ENCODE measurements at regions not wholly inside any gene's neighbourhood (a gene's known extent, or its start where the extent isn't known, plus 50 kb on each side); places are given as distances from the start of the nearest gene placed in this dataset.

DNA sequence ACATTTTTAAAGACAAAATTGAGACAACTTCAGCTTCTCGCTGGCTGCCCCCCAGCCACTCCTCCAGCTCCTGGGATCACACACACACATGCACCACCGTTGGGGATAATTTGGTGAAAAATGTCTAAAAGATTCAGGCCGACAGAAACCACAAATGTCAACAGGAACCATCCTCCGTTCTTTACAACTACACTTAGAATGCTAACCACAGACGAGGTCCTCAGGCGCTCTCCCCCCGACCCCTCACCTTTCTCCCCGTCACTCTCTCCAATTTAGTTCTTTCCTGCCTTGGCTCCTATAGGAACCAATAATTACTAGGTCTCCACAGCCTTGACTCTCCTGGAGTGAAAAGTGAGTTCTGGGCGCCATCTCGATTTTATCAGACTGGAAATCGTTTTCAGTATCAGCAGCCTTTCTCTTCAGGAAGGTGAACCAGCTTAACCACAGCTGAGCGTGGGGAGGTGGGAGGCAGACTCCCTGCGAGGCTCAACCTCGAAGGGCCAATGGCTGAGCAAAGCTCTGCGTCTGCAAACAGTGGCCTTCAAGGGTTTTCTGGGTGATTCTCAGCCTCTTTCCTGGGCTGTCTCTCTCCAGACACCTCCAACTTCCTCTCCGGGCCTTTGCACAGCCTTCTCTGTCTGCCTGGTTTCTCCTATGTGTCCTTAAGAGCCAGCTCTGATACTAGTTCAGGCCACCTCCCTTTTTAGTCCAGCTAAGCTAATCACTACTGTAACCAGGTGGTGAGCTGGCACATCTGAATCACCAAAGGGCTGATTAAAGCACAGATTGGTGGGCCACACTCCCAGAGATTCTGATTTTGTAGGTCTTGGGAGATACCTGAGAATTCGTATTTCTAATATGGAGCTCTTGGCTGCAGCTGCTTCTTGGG is 115.7 kb upstream of the COPS8 start (continued):
- TF ChIP-seq, protein P1, sequence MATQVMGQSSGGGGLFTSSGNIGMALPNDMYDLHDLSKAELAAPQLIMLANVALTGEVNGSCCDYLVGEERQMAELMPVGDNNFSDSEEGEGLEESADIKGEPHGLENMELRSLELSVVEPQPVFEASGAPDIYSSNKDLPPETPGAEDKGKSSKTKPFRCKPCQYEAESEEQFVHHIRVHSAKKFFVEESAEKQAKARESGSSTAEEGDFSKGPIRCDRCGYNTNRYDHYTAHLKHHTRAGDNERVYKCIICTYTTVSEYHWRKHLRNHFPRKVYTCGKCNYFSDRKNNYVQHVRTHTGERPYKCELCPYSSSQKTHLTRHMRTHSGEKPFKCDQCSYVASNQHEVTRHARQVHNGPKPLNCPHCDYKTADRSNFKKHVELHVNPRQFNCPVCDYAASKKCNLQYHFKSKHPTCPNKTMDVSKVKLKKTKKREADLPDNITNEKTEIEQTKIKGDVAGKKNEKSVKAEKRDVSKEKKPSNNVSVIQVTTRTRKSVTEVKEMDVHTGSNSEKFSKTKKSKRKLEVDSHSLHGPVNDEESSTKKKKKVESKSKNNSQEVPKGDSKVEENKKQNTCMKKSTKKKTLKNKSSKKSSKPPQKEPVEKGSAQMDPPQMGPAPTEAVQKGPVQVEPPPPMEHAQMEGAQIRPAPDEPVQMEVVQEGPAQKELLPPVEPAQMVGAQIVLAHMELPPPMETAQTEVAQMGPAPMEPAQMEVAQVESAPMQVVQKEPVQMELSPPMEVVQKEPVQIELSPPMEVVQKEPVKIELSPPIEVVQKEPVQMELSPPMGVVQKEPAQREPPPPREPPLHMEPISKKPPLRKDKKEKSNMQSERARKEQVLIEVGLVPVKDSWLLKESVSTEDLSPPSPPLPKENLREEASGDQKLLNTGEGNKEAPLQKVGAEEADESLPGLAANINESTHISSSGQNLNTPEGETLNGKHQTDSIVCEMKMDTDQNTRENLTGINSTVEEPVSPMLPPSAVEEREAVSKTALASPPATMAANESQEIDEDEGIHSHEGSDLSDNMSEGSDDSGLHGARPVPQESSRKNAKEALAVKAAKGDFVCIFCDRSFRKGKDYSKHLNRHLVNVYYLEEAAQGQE (IDR thresholded peaks at IDR 0.05; ENCODE audit: low read depth, low read length): no peak
- TF ChIP-seq TAF1 (IDR thresholded peaks at IDR 0.05; ENCODE audit: borderline replicate concordance, low read depth, low read length) (no peak), MEF2A (IDR thresholded peaks at IDR 0.05; ENCODE audit: borderline replicate concordance, low read depth) (no peak), JUND (IDR thresholded peaks at IDR 0.05) (no peak)

DNA sequence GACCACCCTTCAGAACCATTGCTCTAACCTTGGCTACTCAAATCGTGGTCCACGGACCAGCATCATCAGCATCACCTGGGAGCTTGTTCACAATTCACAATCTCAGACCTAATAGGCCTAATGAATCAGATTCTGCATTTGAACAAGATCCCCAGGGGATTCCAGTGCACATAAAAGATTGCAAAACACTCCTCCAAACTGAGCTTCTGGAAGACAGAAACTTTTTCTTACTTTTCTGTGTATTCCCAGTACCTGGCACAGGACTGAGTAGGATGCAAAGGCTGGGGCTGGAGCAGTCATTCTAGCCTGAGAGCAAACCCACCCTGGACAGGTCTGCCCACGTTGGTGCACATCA is 115.1 kb upstream of the COPS8 start:
- Histone ChIP-seq H3K4me1 (ENCODE audit: control insufficient read depth in 1 of 2, insufficient read depth in 2 of 2, low read depth in 1 of 2, low read length in 1 of 2) (no peaks in the 10 kb centered on the region), H3K4me2 (no peak overlapping the region), H3K27ac (ENCODE audit: low read depth in 2 of 2, low read length in 1 of 2) (no peak overlapping the region), H3K9me3 (no peaks in the 10 kb centered on the region), H3K36me3 (replicated peaks in 1 of 2; ENCODE audit: control insufficient read depth in 1 of 2, insufficient read depth in 2 of 2, low read length in 1 of 2) (no peaks in the 10 kb centered on the region), H3K4me3 (ENCODE audit: low read depth in 2 of 2, low read length in 1 of 2) (no peak overlapping the region), H2AFZ (ENCODE audit: low read depth) (no peak overlapping the region), H3K9ac (no peak overlapping the region), H3F3A (replicated peaks; ENCODE audit: insufficient read depth) (no peaks in the 10 kb centered on the region), H3K27me3 (ENCODE audit: insufficient read depth) (no peaks in the 10 kb centered on the region; the same call in 1 of the 2 replicates), H3K79me2 (ENCODE audit: insufficient read depth) (no peaks in the 10 kb centered on the region), H3K9me2 (no peaks in the 10 kb centered on the region), H4K20me1 (ENCODE audit: insufficient read depth) (no peaks in the 10 kb centered on the region)
- TF ChIP-seq EP300 (IDR thresholded peaks at IDR 0.05; ENCODE audit: borderline replicate concordance in 1 of 2, low read depth in 1 of 2, low read length in 1 of 2) (no peak), EZH2phosphoT487 (IDR thresholded peaks at IDR 0.05; ENCODE audit: borderline replicate concordance, low read depth) (no peak), RCOR1 (IDR thresholded peaks at IDR 0.05; ENCODE audit: low read length) (no peak), SIN3A (IDR thresholded peaks at IDR 0.05; ENCODE audit: borderline replicate concordance, low read depth, low read length) (no peak)
- 26% methylated on average over 3 of the region's 3 CpGs for WGBS (ENCODE audit: low lambda C conversion rate)
- CTCF ChIA-PET: interaction anchor here (0.7 to 1.1 kb wide), 2 partner anchors 25 to 39 kb away, joined by 3 read pairs; no protein-coding TSS in a partner anchor
- POLR2A ChIA-PET: no interaction called here
- DNase-seq: no peak

DNA sequence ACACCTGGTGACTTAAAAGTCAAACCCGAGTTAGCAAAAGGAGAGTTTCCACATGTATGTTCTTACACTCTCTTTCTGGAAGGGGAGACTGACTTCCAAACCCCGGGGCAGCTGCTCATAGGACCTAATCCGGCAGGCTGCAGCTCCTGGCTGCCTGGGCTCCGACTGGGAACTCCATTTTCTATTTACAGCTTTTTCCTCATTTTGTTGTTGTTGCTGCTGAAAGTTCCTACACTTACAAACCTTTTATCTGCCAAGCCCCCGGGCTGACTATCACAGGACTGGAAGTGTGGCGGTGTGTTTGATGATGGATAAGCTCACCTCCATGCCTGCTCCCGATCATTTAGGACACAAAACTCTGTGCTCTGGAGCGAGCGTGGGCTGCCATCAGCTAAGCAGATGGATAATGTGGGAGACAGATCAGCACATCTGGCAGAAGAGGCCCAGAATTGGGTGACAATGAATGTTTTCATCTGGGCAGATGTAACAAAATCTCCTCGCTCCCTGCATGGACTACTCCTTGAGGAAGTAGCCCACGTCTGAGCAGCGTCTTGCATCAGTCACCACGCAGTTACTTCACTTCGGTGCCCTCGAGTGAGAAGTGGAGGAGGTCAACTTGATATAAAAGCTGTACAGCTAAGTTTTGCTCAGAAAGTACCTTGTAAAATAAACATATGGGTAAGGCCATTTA is 114.4 kb upstream of the COPS8 start:
- no peaks in the 10 kb centered on the region for H4K20me1 ChIP-seq (ENCODE audit: insufficient read depth)
- ChIA-PET POLR2A (no interaction called here), CTCF (interaction anchor here (1.1 kb wide), 1 partner anchor 24 kb away, joined by 3 read pairs; no protein-coding TSS in a partner anchor)
- no peak overlapping the region for H3K4me2 ChIP-seq
- H3K9ac ChIP-seq: no peak overlapping the region
- H3K27me3 ChIP-seq (ENCODE audit: insufficient read depth): no peaks in the 10 kb centered on the region; the same call in 1 of the 2 replicates
- H3K27ac ChIP-seq (ENCODE audit: low read depth in 2 of 2, low read length in 1 of 2): no peak overlapping the region
- WGBS (ENCODE audit: low lambda C conversion rate): 40% methylated on average over 15 of the region's 15 CpGs
- no peaks in the 10 kb centered on the region for H3K79me2 ChIP-seq (ENCODE audit: insufficient read depth)
- no peak overlapping the region for H3K4me3 ChIP-seq (ENCODE audit: low read depth in 2 of 2, low read length in 1 of 2)
- H2AFZ ChIP-seq (ENCODE audit: low read depth): no peak overlapping the region
- no peaks in the 10 kb centered on the region for H3F3A ChIP-seq (replicated peaks; ENCODE audit: insufficient read depth)
- H3K9me3 ChIP-seq: no peaks in the 10 kb centered on the region
- TF ChIP-seq, protein P2, sequence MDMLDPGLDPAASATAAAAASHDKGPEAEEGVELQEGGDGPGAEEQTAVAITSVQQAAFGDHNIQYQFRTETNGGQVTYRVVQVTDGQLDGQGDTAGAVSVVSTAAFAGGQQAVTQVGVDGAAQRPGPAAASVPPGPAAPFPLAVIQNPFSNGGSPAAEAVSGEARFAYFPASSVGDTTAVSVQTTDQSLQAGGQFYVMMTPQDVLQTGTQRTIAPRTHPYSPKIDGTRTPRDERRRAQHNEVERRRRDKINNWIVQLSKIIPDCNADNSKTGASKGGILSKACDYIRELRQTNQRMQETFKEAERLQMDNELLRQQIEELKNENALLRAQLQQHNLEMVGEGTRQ (IDR thresholded peaks at IDR 0.05; ENCODE audit: borderline replicate concordance, low read depth, low read length): no peak
- TF ChIP-seq, protein P1 (IDR thresholded peaks at IDR 0.05; ENCODE audit: low read depth, low read length): no peak
- TF ChIP-seq RXRA (IDR thresholded peaks at IDR 0.05; ENCODE audit: borderline replicate concordance, low read depth) (no peak), GABPA (IDR thresholded peaks at IDR 0.05; ENCODE audit: low read depth) (no peak), RFX5 (IDR thresholded peaks at IDR 0.05; ENCODE audit: low read length) (no peak)
- no peaks in the 10 kb centered on the region for H3K36me3 ChIP-seq (replicated peaks in 1 of 2; ENCODE audit: control insufficient read depth in 1 of 2, insufficient read depth in 2 of 2, low read length in 1 of 2)
- no peak for DNase-seq
- no peaks in the 10 kb centered on the region for H3K9me2 ChIP-seq
- no peaks in the 10 kb centered on the region for H3K4me1 ChIP-seq (ENCODE audit: control insufficient read depth in 1 of 2, insufficient read depth in 2 of 2, low read depth in 1 of 2, low read length in 1 of 2)
